ENCODE measurements at regions not wholly inside any gene's neighbourhood (a gene's known extent, or its start where the extent isn't known, plus 50 kb on each side); places are given as distances from the start of the nearest gene placed in this dataset.

DNA sequence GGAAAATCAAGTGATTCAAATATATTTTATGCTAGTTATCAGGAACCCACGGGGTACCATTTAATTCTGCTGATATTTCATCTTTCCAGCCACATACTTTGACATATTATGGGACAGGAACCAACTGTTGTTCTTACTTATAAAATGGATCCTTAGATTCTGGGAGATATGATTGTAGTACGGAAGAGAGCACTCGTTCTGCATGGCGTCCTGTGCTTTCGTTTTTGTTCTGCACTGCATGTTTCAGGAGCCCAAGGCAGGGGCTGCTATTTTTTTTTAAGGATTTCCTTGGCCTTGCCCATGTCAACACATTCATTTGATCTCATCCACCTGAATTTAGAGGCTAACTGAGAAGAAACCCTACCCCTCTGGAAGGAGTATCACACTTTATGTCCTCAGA is 245.5 kb upstream of the TLL1 start:
- DNase-seq (ENCODE audit: insufficient read length, low spot score) (no peak), FAIRE-seq (no peak)
- no peak for TF ChIP-seq POLR2A (IDR thresholded peaks at IDR 0.05; ENCODE audit: low read depth, low read length)

- TF ChIP-seq POLR2A (IDR thresholded peaks at IDR 0.05; ENCODE audit: low read depth, low read length), result no peak
- no peak for DNase-seq (ENCODE audit: insufficient read length, low spot score)
- no peak for FAIRE-seq
These were observed 244.5 kb upstream of the TLL1 start for GRCh38 chr4:165628572-165628971.

DNA sequence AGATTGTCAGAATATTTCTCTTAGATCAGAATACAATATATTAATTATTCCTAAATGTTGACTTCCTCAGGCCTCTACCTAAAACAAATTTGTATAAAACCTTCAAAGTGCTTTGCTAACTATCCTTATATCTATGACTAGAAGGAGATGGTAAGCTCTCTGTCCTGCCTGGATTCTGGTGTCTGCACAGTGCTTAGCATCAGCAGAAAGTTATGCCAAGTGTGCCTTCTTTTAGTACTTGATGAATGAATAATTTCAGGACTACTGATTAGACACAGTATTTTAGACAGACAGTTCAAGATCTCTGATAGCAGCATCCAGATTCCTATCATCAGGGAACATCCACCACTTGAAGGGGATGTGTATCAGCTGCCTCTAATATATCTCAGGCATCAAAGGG is 242.4 kb upstream of the TLL1 start:
- no peak for TF ChIP-seq POLR2A (IDR thresholded peaks at IDR 0.05; ENCODE audit: low read depth, low read length)
- no peak for DNase-seq (ENCODE audit: insufficient read length, low spot score)
- FAIRE-seq, result no peak

- FAIRE-seq (no peak), DNase-seq (ENCODE audit: insufficient read length, low spot score) (no peak)
- no peak for TF ChIP-seq POLR2A (IDR thresholded peaks at IDR 0.05; ENCODE audit: low read depth, low read length)
These were observed 241.7 kb upstream of the TLL1 start for GRCh38 chr4:165631208-165631894.

DNA sequence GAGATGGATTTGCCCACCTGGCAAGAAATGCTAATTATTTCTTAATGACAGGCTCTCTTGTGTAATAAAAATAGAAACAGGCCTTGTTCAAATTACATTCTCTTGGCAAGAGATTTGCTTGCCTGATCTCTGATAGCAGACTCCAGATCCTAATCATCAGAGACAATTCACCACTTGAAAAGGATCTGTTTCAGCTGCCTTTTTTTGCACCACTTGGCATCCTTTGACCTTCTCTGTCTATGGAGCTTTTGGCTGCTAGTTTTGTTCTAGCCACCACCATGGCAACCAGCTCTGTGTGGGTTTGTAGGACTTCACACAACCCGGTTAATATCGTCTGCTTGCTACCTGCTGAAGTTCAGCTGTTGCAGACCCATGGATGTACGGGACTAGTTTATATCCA is 241.1 kb upstream of the TLL1 start:
- no peak for TF ChIP-seq POLR2A (IDR thresholded peaks at IDR 0.05; ENCODE audit: low read depth, low read length)
- FAIRE-seq, result no peak
- no peak for DNase-seq (ENCODE audit: insufficient read length, low spot score)

- FAIRE-seq, result no peak
- no peak for TF ChIP-seq POLR2A (IDR thresholded peaks at IDR 0.05; ENCODE audit: low read depth, low read length)
- no peak for DNase-seq (ENCODE audit: insufficient read length, low spot score)
These were observed 238.3 kb upstream of the TLL1 start for GRCh38 chr4:165634766-165635165.

DNA sequence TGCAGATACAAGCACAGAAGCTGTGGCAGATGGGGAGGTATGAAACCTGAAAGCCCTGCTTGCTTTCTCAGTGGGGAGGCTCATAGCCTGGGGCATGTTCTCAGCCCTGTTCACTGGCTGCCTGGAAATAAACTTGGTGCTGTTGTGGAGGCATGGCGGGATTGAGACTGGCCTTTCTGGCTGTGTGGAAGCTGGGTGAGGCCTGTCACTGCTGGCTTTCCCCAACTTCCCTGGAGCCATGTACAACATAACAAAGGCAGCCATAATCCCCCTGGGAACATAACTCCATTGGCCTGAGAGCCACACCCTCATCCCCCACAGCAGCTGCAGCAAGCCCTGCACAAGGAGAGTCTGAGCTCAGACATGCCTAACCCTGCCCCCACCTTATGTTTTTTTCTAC is 237.7 kb upstream of the TLL1 start:
- DNase-seq (ENCODE audit: insufficient read length, low spot score), result no peak
- no peak for TF ChIP-seq POLR2A (IDR thresholded peaks at IDR 0.05; ENCODE audit: low read depth, low read length)
- FAIRE-seq, result no peak

GRCh38 chr4:165635951-165636350 is 237.1 kb upstream of the TLL1 start:
- DNase-seq (ENCODE audit: insufficient read length, low spot score) (no peak), FAIRE-seq (no peak)
- no peak for TF ChIP-seq POLR2A (IDR thresholded peaks at IDR 0.05; ENCODE audit: low read depth, low read length)

DNA sequence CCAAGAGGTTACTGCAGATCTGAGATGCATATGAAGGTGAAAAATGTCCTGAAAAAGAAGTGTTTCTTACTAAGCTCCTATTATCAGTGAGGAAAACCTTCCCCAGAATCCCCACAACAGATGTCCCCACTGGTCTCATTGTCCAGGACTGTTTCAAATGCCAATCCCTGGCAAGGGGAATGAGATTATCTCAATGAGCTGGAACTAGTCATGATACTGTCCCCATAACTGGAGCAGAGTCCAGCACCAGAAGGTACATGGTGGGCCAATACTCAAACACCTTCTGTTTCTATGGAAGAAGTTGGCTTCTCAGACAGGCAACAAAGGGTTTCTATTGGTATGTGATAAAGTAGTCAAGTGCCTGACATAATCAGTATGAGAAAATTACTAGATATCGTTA is 221.1 kb upstream of the TLL1 start:
- TF ChIP-seq POLR2A (IDR thresholded peaks at IDR 0.05; ENCODE audit: low read depth, low read length), result no peak
- DNase-seq (ENCODE audit: insufficient read length, low spot score) (no peak), FAIRE-seq (no peak)

DNA sequence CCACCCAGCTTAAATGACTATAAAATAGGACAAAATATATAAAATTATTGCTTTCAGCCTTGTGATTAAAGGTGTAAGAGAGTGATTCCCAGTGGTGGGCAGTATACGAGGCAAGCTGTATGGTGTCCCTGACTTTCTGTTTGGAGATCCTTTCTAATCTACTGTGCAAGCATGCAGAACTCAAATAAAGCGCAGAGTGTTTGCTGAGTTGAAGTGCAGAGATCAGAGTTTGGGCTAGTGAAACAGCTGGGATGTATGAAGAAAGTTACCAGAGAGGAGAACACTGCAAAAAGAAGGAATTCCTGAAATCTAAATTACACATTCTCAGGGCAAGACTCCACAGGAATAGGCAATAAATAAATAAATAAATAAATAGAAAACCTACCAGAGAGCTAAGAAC is 218.5 kb upstream of the TLL1 start:
- no peak for TF ChIP-seq POLR2A (IDR thresholded peaks at IDR 0.05; ENCODE audit: low read depth, low read length)
- DNase-seq (ENCODE audit: insufficient read length, low spot score) (no peak), FAIRE-seq (no peak)

DNA sequence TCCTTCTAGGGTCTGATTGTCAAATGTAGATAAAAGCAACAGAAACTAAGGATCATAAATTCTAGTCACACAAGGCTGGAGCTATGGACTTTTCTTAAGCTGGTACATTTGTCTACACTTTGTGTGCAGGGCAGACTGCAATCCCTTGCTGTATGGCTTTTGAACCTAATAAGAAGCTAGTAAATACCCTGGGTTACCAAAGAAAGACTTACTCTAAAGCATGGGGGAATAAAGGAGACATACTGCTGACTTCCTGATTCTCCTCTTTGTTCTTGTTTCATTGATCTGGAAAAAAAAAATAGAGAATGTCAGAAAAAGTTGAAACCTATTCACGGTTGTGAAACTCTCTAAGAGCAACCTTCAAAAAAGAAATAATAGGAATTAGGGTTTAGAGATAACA is 216.6 kb upstream of the TLL1 start:
- no peak for TF ChIP-seq POLR2A (IDR thresholded peaks at IDR 0.05; ENCODE audit: low read depth, low read length)
- FAIRE-seq, result no peak

GRCh38 chr4:165656829-165657490 is 216.1 kb upstream of the TLL1 start:
- no peak for FAIRE-seq

More for the DNA sequence above, 216.6 kb upstream of the TLL1 start:
- DNase-seq (ENCODE audit: insufficient read length, low spot score), result no peak

GRCh38 chr4:165662341-165662740 is 210.7 kb upstream of the TLL1 start:
- no peak for DNase-seq (ENCODE audit: insufficient read length, low spot score)
- TF ChIP-seq POLR2A (IDR thresholded peaks at IDR 0.05; ENCODE audit: low read depth, low read length), result no peak
- no peak for FAIRE-seq

More at GRCh38 chr4:165656829-165657490, 216.1 kb upstream of the TLL1 start:
- DNase-seq (ENCODE audit: insufficient read length, low spot score), result no peak
- TF ChIP-seq POLR2A (IDR thresholded peaks at IDR 0.05; ENCODE audit: low read depth, low read length), result no peak

DNA sequence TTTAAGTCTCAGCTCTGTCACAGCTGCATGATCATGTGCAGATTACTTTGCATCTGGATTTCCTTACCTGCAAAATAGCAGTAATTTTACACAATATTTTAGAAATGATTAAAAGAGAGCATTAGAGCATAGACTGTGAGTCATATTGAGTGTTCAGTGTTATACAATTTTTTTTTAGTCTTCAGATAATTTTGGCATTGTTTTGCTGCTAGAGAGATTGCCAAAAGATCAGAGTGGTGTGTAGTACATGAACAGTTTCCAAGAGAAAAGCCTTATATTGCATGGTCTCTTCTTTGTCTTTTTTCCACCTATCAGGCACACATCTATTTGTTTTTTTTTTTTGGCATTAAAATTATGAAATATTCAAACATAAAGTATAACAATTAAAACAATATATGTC is 209.6 kb upstream of the TLL1 start:
- DNase-seq (ENCODE audit: insufficient read length, low spot score) (no peak), FAIRE-seq (no peak)
- no peak for TF ChIP-seq POLR2A (IDR thresholded peaks at IDR 0.05; ENCODE audit: low read depth, low read length)

GRCh38 chr4:165666836-165667235 is 206.2 kb upstream of the TLL1 start:
- DNase-seq (ENCODE audit: insufficient read length, low spot score), result no peak
- no peak for TF ChIP-seq POLR2A (IDR thresholded peaks at IDR 0.05; ENCODE audit: low read depth, low read length)
- no peak for FAIRE-seq
